Mesenchymal stem cell (in vitro differentiated cells and primary cell): ENCODE measurements at regions not wholly inside any gene's neighbourhood (a gene's known extent, or its start where the extent isn't known, plus 50 kb on each side); places are given as distances from the start of the nearest gene placed in this dataset.

Source experiments
- DNase-seq: peaks from one replicate; pipeline ENCODE4 v3.0.0-alpha.2; 2013
- H2AFZ ChIP-seq: one replicate; pipeline ENCODE4 v1.6.1; 2013; ENCODE audit warnings: low read depth, mild to moderate bottlenecking, control low read depth, inconsistent platforms, low read length, moderate library complexity
- H2AK5ac ChIP-seq: 2 replicates; pipeline ENCODE4 v1.6.1; 2013; ENCODE audit warnings: low read length, moderate library complexity, mild to moderate bottlenecking, inconsistent platforms; ENCODE audit not compliant: severe bottlenecking
- H2BK120ac ChIP-seq: one replicate; pipeline ENCODE4 v1.6.1; 2013; ENCODE audit warnings: low read depth, mild to moderate bottlenecking, inconsistent platforms, low read length, moderate library complexity
- H2BK12ac ChIP-seq, 2 experiments: one replicate each; pipeline ENCODE4 v1.6.1; 2013; ENCODE audit warnings: inconsistent platforms in 2 of 2, low read length in 2 of 2, mild to moderate bottlenecking in 2 of 2, moderate library complexity in 2 of 2, control low read depth in 1 of 2
- H2BK15ac ChIP-seq: one replicate; pipeline ENCODE4 v1.6.1; 2013; ENCODE audit warnings: mild to moderate bottlenecking, low read depth, inconsistent platforms; ENCODE audit not compliant: poor library complexity, severe bottlenecking
- H2BK5ac ChIP-seq: 2 replicates; pipeline ENCODE4 v1.6.1; 2013; ENCODE audit warnings: low read depth, mild to moderate bottlenecking, low read length, control low read depth, inconsistent platforms; ENCODE audit not compliant: poor library complexity, severe bottlenecking
- H3K14ac ChIP-seq, 2 experiments: one replicate each; pipeline ENCODE4 v1.6.1; 2013; ENCODE audit warnings: inconsistent platforms in 2 of 2, low read length in 2 of 2, control low read depth in 1 of 2, mild to moderate bottlenecking in 1 of 2, moderate library complexity in 1 of 2
- H3K18ac ChIP-seq, 2 experiments: one replicate each; pipeline ENCODE4 v1.6.1; 2013; ENCODE audit warnings: inconsistent platforms in 2 of 2, low read length in 2 of 2, control low read depth in 1 of 2, low read depth in 1 of 2, mild to moderate bottlenecking in 1 of 2
- H3K23ac ChIP-seq, 2 experiments: one replicate each; pipeline ENCODE4 v1.6.1; 2013; ENCODE audit warnings: inconsistent platforms in 2 of 2, low read length in 2 of 2, mild to moderate bottlenecking in 2 of 2, moderate library complexity in 2 of 2, control low read depth in 1 of 2
- H3K27ac ChIP-seq: 2 replicates; pipeline ENCODE4 v1.5.1; 2013; ENCODE audit warnings: mild to moderate bottlenecking, moderate library complexity, low read length, control low read depth, inconsistent platforms; ENCODE audit not compliant: poor library complexity, severe bottlenecking
- H3K27me3 ChIP-seq, 2 experiments: 2 replicates each; pipeline versions ENCODE4 v1.6.1 to v1.7.0; 2013; ENCODE audit warnings: low read length in 2 of 2, mild to moderate bottlenecking in 2 of 2, moderate library complexity in 2 of 2, control low read depth in 1 of 2, inconsistent platforms in 1 of 2; ENCODE audit not compliant: control insufficient read depth in 1 of 2, insufficient read depth in 1 of 2
- H3K36me3 ChIP-seq, 2 experiments: 2 replicates each; pipeline versions ENCODE4 v1.6.1 to v1.7.0; 2013; ENCODE audit warnings: low read length in 2 of 2, control low read depth in 1 of 2, inconsistent platforms in 1 of 2, low read depth in 1 of 2, mild to moderate bottlenecking in 1 of 2; ENCODE audit not compliant: insufficient read depth in 2 of 2, control insufficient read depth in 1 of 2
- H3K4ac ChIP-seq, 2 experiments: one replicate each; pipeline ENCODE4 v1.6.1; 2013; ENCODE audit warnings: inconsistent platforms in 2 of 2, low read length in 2 of 2, mild to moderate bottlenecking in 2 of 2, moderate library complexity in 2 of 2, control low read depth in 1 of 2, low read depth in 1 of 2
- H3K4me1 ChIP-seq: 2 replicates; pipeline ENCODE4 v1.6.1; 2013; ENCODE audit warnings: low read depth, low read length, control low read depth; ENCODE audit not compliant: control insufficient read depth, insufficient read depth
- H3K4me2 ChIP-seq: 2 replicates; pipeline ENCODE4 v1.6.1; 2013; ENCODE audit warnings: low read length, mild to moderate bottlenecking, inconsistent platforms; ENCODE audit not compliant: poor library complexity, severe bottlenecking
- H3K4me3 ChIP-seq, 2 experiments: 2 replicates each; pipeline versions ENCODE4 v1.5.1 to v1.7.0; 2013; ENCODE audit warnings: low read length in 2 of 2, mild to moderate bottlenecking in 2 of 2, control low read depth in 1 of 2, low read depth in 1 of 2; ENCODE audit not compliant: insufficient read depth in 1 of 2
- H3K79me1 ChIP-seq: replicated peaks from 2 replicates; pipeline ENCODE4 v1.6.1; 2013; ENCODE audit warnings: mild to moderate bottlenecking, control low read depth, low read length, inconsistent platforms; ENCODE audit not compliant: poor library complexity, severe bottlenecking
- H3K9ac ChIP-seq: 2 replicates; pipeline ENCODE4 v1.7.0; 2013; ENCODE audit warnings: mild to moderate bottlenecking, low read length, moderate library complexity
- H3K9me3 ChIP-seq: 2 replicates; pipeline ENCODE4 v1.7.0; 2013; ENCODE audit warnings: mild to moderate bottlenecking, low read length; ENCODE audit not compliant: control insufficient read depth
- H4K8ac ChIP-seq: one replicate; pipeline ENCODE4 v1.6.1; 2013; ENCODE audit warnings: inconsistent platforms, mild to moderate bottlenecking, low read length, moderate library complexity
- H4K91ac ChIP-seq: one replicate; pipeline ENCODE4 v1.6.1; 2013; ENCODE audit warnings: mild to moderate bottlenecking, low read length, inconsistent platforms
- WGBS: methylation state at CpG from one replicate; pipeline ENCODE4 v1.1.7; 2013; ENCODE audit warnings: mixed read lengths; 5-methylcytosine and 5-hydroxymethylcytosine counted together

DNA sequence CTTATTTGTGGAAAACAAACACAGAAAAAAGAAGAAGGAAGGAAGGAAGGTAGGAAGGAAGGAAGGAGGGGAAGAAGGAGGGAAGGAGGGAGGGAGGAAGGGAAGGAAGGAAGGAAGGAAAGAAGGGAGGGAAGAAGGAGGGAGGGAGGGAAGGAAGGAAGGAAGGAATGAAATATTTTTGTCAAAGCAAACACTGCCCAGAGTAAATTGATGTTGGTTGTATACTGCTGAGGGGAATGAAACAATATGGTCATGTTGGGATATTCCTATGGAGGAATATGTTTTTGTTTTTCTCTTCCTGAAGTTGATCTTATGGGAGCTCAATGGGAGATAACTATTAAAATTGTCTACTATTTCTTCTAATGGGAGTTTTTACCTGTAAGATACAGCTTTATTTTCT lies 717.5 kb upstream of the LRFN5 start:
- H3K4me1 ChIP-seq, result no peaks in the 10 kb centered on the region
- no peak overlapping the region for H3K18ac ChIP-seq
- no peak overlapping the region for H3K23ac ChIP-seq
- no peak overlapping the region for H3K4me2 ChIP-seq
- H3K14ac ChIP-seq, result no peak overlapping the region
- H4K8ac ChIP-seq, result no peak overlapping the region
- H2AK5ac ChIP-seq, result no peak overlapping the region
- no peak overlapping the region for H2AFZ ChIP-seq
- H3K4ac ChIP-seq, result no peak overlapping the region
- no peaks in the 10 kb centered on the region for H3K9me3 ChIP-seq
- H3K27me3 ChIP-seq, result no peaks in the 10 kb centered on the region
- no peak overlapping the region for H2BK5ac ChIP-seq
- no peak overlapping the region for H2BK15ac ChIP-seq
- no peak overlapping the region for H3K4me3 ChIP-seq
- no peak overlapping the region for H2BK120ac ChIP-seq
- no peaks in the 10 kb centered on the region for H3K79me1 ChIP-seq
- no peak overlapping the region for H4K91ac ChIP-seq
- H3K36me3 ChIP-seq, result no peaks in the 10 kb centered on the region
- DNase-seq, result no peak
- H2BK12ac ChIP-seq, result no peak overlapping the region
- H3K9ac ChIP-seq, result no peak overlapping the region
- no peak overlapping the region for H3K27ac ChIP-seq

GRCh38 chr14:40887912-40888311 lies 718.8 kb upstream of the LRFN5 start:
- Histone ChIP-seq H3K27ac (no peak overlapping the region), H2BK12ac (no peak overlapping the region), H4K91ac (no peak overlapping the region), H2AFZ (no peak overlapping the region), H3K79me1 (no peaks in the 10 kb centered on the region), H3K23ac (no peak overlapping the region), H3K4me1 (no peaks in the 10 kb centered on the region), H3K18ac (no peak overlapping the region), H2AK5ac (no peak overlapping the region), H2BK120ac (no peak overlapping the region), H2BK5ac (no peak overlapping the region), H4K8ac (no peak overlapping the region), H3K9me3 (no peaks in the 10 kb centered on the region), H3K27me3 (no peaks in the 10 kb centered on the region), H3K4me3 (no peak overlapping the region), H3K14ac (no peak overlapping the region), H3K9ac (no peak overlapping the region), H2BK15ac (no peak overlapping the region), H3K4ac (no peak overlapping the region), H3K4me2 (no peak overlapping the region), H3K36me3 (no peaks in the 10 kb centered on the region)
- WGBS, result no CpG with 5 or more reads among the region's 2 CpGs
- no peak for DNase-seq

GRCh38 chr14:40870252-40870651 lies 736.4 kb upstream of the LRFN5 start:
- Histone ChIP-seq H3K23ac (no peak overlapping the region), H2BK120ac (no peak overlapping the region), H3K79me1 (no peaks in the 10 kb centered on the region), H3K18ac (no peak overlapping the region), H3K14ac (no peak overlapping the region), H3K27ac (no peak overlapping the region), H4K8ac (no peak overlapping the region), H2AK5ac (no peak overlapping the region), H4K91ac (no peak overlapping the region), H2BK12ac (no peak overlapping the region), H2BK15ac (no peak overlapping the region), H3K4me1 (no peaks in the 10 kb centered on the region), H3K9ac (no peak overlapping the region), H3K27me3 (no peaks in the 10 kb centered on the region), H2BK5ac (no peak overlapping the region), H2AFZ (no peak overlapping the region), H3K4me3 (no peak overlapping the region), H3K4me2 (no peak overlapping the region), H3K36me3 (no peaks in the 10 kb centered on the region), H3K9me3 (no peaks in the 10 kb centered on the region), H3K4ac (no peak overlapping the region)
- WGBS, result 60% methylated on average over 1 of the region's 1 CpG
- DNase-seq, result peak; percentile 2

GRCh38 chr14:40859055-40859454 lies 747.6 kb upstream of the LRFN5 start:
- no peak overlapping the region for H2BK120ac ChIP-seq
- H3K79me1 ChIP-seq, result no peaks in the 10 kb centered on the region
- no peak overlapping the region for H3K4me3 ChIP-seq
- H3K14ac ChIP-seq, result no peak overlapping the region
- H3K18ac ChIP-seq, result no peak overlapping the region
- no peak overlapping the region for H2AFZ ChIP-seq
- DNase-seq, result no peak
- no peak overlapping the region for H3K9ac ChIP-seq
- H3K4ac ChIP-seq, result no peak overlapping the region
- H3K27ac ChIP-seq, result no peak overlapping the region
- H2BK5ac ChIP-seq, result no peak overlapping the region
- H4K8ac ChIP-seq, result no peak overlapping the region
- H2BK15ac ChIP-seq, result no peak overlapping the region
- 100% methylated on average over 1 of the region's 1 CpG for WGBS
- no peak overlapping the region for H4K91ac ChIP-seq
- H3K27me3 ChIP-seq, result no peaks in the 10 kb centered on the region
- H3K36me3 ChIP-seq, result no peaks in the 10 kb centered on the region
- peaks cover 18% of the 10 kb centered on the region for H3K9me3 ChIP-seq
- no peak overlapping the region for H2BK12ac ChIP-seq
- no peak overlapping the region for H2AK5ac ChIP-seq
- H3K23ac ChIP-seq, result no peak overlapping the region
- no peaks in the 10 kb centered on the region for H3K4me1 ChIP-seq
- H3K4me2 ChIP-seq, result no peak overlapping the region
